HL-60 (cell line): ENCODE measurements at regions not wholly inside any gene's neighbourhood (a gene's known extent, or its start where the extent isn't known, plus 50 kb on each side); places are given as distances from the start of the nearest gene placed in this dataset.

Experiments used
- POLR2AphosphoS5 ChIP-seq: IDR thresholded peaks from 2 replicates; pipeline ENCODE4 v1.6.1; 2012; ENCODE audit warnings: low read depth
- REST ChIP-seq: IDR thresholded peaks from 2 replicates; pipeline ENCODE4 v1.6.1; 2012; ENCODE audit warnings: low read depth; ENCODE audit not compliant: insufficient replicate concordance
- TF ChIP-seq, protein P1 (sequence below): IDR thresholded peaks from one replicate; pipeline ENCODE4 v1.5.1; 2011; ENCODE audit warnings: low read length, control low read depth, inconsistent platforms; ENCODE audit not compliant: insufficient read depth

DNA sequence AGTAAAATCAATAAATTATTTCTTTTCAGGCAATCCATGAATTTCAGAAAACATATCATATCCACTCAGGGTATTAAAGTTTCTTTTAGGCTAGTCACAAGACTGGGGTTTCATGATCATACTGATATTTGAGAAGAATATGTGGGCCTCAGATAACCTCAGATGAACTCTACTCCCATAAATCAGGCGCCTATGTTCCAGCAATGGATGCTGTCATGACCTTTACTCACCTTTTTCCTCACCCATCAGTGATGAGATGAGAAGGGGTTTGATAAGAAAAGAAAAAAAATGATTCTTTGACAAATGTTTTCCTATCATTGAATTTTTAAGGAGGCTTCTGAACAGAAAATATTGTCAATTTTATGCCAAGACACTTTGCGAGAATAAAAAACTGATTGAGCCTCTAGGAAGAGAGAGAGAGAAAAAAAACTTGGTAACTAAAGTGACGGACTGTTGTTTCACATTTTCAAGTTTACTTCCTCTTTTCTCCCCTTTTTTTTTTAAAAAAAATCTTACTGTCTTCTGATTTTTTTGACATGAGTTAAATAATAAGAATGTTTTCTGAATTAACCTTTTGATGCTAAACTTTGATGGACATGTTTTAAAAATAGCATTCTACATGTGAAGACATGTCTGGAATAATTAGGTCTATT is 309.1 kb upstream of the MAP2 start:
- TF ChIP-seq, protein P1, sequence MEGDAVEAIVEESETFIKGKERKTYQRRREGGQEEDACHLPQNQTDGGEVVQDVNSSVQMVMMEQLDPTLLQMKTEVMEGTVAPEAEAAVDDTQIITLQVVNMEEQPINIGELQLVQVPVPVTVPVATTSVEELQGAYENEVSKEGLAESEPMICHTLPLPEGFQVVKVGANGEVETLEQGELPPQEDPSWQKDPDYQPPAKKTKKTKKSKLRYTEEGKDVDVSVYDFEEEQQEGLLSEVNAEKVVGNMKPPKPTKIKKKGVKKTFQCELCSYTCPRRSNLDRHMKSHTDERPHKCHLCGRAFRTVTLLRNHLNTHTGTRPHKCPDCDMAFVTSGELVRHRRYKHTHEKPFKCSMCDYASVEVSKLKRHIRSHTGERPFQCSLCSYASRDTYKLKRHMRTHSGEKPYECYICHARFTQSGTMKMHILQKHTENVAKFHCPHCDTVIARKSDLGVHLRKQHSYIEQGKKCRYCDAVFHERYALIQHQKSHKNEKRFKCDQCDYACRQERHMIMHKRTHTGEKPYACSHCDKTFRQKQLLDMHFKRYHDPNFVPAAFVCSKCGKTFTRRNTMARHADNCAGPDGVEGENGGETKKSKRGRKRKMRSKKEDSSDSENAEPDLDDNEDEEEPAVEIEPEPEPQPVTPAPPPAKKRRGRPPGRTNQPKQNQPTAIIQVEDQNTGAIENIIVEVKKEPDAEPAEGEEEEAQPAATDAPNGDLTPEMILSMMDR, result no peak
- TF ChIP-seq REST, result no peak
- no peak for TF ChIP-seq POLR2AphosphoS5
